Stimulated activated CD4-positive, alpha-beta T cell treated with anti-CD3 and anti-CD28 coated beads, Interleukin-15, amount 100 ng/mL, for 24 hours (primary cell): ENCODE measurements at regions not wholly inside any gene's neighbourhood (a gene's known extent, or its start where the extent isn't known, plus 50 kb on each side); places are given as distances from the start of the nearest gene placed in this dataset.
A peak's percentile ranks its signal among the peaks of the same experiment; 100 is the strongest.

Experiments used
- DNase-seq: peaks from one replicate; pipeline ENCODE4 v3.0.0-alpha.2; 2020

DNA sequence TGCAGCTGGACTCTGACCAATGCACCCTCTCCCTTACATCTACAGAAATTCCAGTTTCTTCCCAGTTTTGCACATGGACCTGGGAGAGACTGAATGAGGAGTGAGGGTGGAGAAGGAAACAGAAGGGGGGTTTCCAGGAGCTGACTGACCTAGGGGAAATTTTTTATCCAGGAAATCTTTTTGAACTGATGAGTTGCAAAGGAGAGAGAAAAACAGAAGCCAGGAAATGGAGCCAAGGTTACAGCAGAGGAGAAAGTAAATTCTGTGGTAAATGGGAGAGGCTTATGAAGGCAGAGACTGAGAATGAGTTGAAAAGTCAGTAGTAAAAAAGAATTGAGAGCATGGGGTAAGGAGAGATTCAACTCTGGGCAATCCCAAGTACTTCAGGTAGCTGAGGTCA is 192.8 kb downstream of the SMIM20 start:
- DNase-seq: no peak

DNA sequence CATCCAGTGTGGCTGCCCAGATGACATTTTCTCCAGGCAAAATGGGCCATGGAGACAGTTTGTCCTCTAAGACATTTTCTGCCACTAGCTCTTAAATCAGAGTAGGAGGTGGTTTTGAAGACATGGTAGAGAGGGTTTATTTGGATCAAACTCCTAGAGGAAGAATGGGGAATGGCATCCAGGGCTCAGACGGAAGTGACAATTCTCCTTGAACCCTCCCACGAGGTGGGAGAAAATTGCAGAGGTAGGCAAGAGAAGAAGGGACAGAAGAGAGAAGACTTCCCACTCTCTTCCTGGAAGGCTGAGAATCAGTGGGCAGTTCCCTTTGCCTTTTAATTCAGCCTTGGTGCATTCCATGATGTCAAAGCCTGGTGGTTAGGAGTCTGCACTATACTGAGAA is 194.0 kb downstream of the SMIM20 start:
- no peak for DNase-seq

DNA sequence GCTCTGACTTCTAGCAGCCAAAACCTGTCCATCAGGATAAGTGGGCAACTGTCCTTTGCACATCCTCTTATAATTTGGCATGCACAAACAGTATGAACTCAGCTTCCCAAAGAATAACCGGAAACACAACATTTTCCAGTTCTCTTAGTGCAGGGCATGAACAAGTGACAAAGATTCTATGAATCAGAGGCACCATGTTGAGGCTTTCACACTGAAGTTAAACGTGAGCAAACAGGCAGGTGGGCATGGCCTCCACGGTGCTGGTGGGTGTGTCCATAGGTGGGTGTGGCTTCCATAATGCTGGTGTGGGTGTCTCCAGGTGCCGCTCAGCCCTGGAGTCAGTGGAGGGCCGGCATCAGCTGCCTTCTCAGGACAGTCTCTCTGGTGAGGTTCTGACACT is 196.5 kb downstream of the SMIM20 start:
- no peak for DNase-seq

DNA sequence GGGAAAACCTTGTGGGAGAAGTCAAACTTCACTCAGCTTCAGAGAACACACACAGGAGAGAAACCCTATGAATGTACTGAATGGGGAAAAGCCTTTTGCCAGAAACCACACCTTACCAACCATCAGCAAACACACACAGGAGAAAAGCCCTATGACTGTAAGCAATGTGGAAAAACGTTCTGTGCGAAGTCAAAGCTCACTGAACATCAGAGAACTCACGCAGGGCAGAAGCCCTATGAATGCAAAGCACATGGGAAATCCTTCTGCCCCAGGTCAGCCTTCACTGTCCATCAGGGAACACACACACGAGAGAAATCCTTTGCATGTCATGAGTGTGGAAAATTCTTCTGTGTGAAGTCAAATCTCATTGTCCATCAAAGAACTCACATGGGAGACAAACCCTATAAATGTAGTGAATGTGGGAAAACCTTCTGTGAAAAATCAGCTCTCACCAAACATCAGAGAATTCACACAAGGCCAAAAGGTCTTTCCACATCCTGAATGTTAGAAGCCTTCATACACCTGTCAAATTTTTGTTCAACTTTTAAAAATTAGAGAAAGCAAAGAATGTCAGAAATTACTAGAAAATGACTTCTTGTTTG is 199.4 kb downstream of the SMIM20 start:
- no peak for DNase-seq

DNA sequence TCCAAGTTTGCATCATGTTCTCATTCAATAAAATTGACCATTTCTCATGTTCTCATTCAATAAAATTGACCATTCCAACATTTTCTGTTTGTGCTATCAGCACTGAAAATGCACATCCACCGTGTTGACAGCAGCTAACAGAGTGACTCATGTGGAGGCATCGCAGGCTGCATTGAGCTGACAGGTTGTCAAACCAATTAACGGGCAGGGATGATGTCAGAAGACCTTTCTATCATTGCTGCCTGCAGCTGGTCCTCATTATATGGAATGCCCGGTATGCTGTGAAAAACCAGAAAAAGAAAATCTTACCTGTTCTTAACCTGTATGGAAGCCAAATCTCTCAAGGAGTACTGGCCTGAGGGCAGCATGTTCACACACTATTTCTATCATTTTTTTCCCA is 202.0 kb downstream of the SMIM20 start:
- DNase-seq: no peak

DNA sequence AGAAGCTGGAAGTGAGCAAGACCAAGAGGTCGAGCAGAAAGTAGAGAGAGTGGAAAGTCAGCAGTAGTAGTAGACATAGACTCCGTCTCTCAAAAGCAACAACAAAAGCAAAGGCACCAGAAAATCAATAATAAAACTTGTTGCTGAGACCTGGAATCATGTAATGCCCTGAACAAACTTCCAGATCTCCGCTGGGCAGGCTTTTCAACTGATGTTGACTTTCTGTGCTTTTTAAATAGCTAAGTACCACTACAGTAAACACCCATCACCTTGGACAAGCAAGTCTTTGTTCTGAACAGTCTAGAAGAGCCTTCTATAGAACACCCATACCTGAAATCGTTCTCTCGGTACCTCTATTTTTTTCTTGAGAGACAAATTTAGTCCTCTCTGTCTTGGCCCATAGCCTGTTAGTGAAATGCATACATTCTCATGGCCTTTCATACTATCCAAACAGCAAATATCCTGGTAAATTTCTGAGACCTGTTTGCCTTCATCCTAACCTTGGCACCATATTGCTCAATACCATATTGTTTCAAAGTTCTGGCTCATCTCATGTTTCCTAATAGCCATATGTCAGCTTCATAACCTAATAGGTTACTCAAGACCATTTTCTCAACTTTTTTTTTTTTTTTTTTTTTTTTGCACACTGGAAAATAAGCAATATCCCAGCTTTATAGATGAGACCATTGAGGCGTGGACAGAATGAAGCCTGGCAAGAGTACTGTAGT is 200.6 kb upstream of the RBPJ start:
- DNase-seq: no peak

DNA sequence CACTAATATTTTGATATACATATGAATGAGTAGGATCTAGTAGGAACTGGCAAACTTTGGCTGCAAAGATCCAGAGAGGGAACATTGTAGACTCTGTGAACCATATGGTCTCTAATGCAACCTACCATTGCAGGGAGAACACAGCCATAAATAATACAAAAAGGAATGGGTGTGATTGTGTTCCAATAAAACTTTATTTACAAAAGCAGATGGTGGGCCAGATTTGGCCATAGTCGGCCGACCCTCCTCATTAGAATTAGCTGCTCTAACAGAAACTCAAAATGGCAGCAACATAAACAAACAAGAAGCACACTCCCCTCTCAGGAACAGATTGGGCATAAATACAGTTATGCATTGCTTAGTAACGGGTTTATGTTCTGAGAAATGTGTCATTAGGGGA is 198.1 kb upstream of the RBPJ start:
- no peak for DNase-seq

DNA sequence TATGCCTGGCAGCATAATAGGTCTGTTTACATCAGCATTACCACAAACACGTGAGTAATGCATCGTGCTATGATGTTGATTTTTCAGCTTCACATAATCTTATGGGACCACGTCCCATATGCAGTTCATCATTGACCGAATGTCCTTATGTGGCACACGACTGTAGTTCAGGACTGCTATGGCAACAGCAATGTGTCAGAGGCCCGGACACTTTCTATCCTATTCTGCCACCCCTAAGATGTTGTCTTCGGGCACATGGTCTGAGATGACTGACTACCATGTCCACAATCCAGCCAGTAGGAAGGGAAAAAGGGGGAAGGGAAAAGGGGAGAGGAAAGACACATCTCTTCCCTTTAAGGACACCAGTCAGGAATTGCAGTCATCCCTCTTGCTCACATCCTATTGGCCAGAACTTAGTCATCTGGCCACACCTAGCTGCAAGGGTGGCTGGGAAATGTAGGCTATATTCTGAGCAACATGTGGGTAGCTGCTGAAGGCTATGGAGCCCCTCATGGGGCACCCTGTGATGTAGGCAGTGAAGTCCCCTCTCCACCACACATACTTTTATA is 196.0 kb upstream of the RBPJ start:
- DNase-seq: no peak

DNA sequence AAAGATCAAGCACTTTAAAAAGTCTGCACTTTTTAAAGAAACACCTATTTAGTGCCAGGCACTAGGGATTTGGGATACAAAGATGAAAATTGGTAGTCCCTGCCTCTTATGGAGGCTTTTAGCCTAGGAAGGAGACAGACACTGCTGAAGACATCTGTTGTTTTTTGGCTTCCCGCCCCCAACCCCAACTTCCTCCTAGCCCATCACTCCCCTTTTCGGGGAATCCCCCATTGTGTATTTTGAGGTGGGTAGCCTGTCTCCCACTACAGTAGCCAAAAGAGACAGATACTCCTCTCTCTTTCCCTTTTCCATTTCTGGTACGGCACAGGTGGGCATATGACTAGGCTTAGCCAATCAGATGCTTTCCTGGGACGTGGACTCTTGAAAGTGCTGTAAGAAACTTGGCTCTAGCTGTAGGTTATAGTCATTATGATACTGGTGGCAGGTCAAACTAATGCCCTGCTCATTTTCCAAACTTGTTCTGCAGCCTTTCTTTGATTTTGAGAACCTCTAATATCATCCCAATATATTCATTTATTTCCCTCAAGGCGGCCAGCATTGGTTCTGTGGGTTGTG is 194.6 kb upstream of the RBPJ start:
- DNase-seq: no peak

DNA sequence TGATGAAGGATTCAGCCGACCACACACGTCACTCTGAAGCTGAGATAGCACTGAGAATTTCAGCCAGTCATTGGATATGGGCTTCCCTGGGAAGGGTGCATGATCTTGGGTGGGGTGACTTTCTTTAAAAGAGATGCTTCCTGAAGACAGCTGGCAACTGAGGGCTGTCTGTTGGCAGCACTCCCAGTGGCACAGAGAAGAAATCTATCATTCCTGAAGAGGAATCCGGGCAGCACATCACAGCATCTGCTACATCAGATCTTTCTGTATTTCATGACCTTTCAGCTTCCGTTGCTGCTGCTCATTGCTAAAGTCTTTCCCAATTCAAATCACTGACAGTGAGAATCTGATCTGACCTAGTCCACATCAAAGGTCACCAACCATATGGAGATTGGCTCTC is 193.8 kb upstream of the RBPJ start:
- no peak for DNase-seq

DNA sequence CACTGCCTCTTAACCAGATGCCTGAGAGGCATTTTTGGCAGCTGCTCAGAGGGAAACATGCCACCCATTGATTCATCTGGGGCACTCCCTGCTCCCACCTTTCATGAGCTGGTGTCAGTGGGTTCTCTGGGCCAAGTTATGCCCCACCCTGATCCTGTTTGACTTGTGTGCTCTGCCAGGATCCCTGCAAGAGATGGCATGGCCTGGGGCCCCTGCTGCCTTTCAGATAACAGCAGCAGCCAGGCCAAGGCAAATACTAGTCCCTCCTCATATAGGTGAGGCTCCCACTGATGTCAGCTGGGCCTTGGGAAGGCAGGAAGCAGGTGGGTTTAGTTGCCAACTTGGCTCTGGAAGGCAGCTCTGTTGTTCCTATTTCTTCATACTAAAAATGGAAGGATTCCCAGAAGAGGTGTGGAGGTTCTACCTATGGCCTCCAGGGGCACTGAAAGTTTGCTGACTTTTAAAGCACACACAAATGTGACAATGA is 192.9 kb upstream of the RBPJ start:
- no peak for DNase-seq

DNA sequence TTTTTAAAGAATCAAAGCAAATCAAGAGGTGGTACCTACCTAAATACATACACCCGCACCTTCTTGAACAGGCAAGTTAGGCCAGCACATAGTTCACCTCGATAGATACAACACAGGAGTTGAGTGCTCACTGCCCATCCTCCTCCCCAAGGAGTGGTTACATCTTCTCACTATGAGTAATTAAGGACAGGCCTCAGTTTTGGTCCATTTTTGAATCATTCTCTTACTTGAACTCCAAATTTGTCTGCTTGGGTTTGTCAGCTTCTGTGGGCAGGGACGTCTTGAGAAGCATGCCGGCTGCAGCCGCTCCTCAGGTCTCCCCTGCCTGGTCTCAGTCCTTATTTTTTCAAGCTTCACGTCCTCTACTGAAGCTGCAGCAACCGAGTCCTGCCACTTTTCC is 190.6 kb upstream of the RBPJ start:
- peak; percentile 31 for DNase-seq

DNA sequence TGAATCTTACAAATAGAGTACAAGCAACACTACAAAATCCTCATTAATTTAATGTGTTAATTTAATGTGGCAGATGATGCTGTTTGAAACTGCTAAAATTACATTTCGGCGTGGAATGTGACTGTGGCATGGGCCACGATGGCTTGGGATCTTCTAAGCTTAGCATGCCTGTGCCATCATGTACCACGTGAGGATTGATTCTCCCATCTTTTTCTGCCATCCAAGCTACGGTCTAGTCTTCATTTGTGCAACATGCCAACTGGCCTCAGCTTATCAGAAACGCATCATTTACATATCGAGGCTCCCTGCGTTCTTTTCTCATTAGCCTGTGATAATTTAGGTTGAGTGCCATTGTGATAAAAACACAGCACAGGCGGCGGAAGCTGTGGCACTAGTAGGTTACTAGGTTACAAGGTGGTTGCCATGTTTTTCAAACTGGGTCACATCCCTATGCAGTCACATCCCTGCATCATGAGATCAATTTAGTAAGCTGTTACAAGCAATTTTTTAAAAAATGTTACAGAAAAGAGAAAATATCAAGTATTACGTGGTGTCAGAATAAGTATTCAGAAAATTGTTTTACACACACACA is 189.9 kb upstream of the RBPJ start:
- DNase-seq: no peak

DNA sequence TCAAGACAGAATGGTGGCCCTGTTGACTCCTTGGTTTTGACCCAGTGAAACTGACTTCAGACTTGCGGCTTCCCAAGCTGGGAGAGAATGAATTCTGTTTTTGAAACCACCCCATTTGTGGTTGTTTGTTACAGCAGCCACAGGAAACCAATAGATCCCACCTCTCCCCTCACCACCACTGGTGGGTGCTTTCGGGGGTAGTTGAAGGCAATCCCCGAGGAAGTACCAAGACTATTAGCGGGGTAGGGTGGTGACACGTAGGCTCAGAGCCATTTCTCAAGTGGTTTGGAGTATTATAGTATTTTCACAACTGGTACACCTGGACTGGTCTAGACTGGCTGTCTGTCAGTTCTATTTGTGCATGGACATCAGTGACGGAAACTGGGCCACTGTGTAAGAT is 189.1 kb upstream of the RBPJ start:
- no peak for DNase-seq

DNA sequence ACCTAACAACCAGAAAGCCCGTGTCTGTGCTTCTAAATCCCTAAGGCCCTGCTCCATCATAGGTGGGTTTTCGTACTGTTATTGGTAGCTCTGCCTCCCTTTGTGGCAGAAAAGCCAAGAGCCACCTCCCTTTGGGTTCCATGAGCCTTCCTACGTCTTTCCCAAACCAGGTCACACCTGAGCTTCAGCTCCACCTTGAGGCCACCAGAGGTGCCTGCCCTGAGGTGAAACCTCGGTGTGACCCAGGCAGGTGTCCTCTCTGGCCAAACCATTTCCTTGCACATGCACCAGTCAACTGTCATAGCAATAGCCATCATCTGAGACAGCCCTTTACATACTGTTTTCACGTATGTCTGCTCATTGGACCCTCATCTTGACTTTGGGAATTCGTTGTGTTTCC is 188.0 kb upstream of the RBPJ start:
- no peak for DNase-seq

DNA sequence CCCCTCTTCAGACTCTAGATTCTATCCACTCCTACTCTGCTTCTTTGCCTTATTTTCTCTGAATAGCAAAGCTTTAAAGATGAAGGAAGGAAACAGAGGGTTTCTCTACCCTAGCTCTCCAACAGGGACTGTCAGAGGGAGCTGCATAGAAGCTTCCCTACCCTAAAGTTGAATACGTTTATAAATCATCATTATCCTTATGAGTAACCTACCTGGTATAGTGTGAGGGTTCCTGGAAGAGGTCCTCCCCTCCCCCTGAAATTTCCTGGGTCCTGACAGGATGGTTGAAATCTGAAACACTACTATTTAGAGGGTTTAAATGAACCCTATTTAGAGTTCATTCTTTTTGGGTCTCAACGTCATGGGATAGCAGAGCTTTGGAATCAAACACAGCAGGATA is 187.0 kb upstream of the RBPJ start:
- DNase-seq: no peak

DNA sequence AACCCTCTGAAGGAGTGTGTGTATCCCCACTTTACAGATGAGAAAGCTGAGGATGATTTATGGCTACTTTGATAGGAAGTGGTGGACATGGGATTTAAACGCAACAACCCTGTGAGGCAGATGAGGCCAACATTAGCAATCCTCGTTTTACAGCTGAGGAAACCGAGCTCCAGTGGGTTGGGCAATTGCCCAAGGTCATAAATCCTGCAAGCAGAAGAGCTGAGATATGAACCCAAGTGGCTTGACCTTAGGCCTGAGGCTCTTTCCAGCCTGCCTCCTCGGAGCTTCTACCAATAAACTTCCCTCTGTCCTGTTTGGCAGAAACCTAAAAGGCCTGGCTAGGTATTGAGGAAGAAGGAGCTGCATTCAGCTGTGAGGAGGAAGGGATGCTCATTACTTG is 185.5 kb upstream of the RBPJ start:
- DNase-seq: no peak

DNA sequence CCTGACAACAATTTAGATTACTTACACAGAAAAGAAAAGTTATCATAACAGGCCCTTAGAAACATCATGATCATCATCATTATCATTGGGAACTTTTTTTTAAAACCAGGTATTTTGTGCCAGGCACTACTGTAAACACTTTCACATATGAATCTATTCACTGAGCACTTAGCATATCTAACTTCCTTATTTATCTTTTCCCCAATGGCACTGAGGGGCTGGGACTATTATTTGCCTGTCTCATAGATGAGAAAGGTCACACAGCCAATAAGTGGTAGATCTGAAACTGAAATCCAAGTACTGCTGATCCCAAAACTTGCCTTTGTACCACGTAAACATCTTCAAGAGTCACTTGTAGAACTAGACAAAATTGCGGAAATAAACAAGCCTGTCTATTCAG is 184.2 kb upstream of the RBPJ start:
- DNase-seq: no peak

DNA sequence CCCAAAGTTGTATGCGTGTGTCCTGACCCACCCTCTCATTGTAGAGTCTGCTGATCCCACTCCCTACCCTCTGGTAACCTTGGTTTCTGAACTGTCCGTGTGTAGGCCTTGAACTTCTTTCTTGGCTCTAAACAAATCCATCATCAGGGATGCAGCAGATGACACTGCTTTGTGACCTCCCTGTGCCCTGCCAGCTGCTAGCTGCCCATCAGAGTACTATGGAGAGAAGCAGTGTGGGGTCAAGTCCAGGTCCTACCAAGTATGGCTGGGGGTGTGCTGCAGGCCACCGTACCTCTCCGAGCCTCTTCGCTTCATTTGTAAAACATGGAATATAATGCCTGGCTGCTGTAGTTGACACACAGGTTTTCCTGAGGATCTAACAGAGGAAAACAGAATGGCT is 183.5 kb upstream of the RBPJ start:
- DNase-seq: no peak

DNA sequence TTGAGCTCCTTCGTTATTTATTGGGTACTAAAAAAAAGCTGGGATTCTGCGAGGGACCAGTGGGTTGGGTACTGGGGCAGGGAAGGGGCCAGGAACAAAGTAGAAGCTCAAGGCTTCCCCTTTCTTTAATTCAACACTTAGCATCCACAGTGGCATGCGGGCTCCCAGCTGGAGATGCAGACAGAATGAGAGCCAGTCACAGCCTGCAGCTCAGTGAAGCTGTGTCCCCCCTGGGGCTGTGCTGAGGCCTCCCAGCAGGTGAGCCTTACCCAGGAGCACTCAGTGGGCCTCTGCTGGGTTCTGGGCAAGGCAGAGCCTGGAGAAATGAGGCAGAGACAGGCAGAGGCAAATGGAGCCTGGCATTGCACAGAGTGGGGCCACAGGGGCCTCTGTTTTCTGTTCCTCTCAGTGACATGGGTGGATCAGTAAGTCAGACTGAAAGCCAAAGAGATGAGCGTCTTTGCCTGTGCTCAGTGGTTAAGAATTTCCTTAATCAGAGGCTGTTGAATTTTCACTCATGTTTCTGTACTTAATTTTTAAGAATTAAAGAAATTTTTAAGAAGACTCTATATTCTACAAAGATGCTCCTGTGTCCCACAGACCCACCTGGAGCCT is 181.4 kb upstream of the RBPJ start:
- no peak for DNase-seq

DNA sequence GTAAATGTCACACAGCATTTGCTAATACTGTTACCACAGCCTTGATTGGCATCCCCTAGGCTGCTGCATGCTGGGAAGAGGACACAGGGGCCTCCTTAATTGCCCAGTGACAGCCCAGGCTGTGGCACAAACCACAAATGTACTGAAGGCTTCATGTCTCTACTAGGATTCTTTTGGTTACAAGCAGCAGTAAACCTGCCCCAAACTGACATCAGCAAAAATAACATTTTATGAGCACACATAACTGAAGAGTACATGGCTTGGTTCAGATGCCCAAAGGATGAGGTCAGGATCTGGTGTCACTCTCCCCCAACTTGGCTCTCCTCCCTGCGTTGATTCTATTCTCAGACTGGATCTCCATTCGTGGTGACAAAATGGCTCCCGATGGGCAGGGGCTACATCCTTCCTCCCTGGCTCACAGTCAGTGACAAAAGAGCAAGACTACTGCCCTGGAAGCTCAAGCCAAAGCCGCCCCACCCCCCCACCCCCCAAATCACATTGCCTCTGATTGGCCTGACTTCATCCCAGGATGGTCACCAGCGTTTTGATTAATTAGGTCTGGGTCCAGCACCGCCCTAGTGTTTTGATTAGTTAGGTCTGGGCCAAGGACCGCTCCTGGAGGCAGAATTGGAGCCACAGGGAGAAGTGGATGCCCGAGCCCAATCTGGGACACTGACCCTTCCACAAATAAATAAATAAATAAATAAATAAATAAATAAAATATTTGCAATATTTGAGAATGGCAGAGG is 180.5 kb upstream of the RBPJ start:
- no peak for DNase-seq

DNA sequence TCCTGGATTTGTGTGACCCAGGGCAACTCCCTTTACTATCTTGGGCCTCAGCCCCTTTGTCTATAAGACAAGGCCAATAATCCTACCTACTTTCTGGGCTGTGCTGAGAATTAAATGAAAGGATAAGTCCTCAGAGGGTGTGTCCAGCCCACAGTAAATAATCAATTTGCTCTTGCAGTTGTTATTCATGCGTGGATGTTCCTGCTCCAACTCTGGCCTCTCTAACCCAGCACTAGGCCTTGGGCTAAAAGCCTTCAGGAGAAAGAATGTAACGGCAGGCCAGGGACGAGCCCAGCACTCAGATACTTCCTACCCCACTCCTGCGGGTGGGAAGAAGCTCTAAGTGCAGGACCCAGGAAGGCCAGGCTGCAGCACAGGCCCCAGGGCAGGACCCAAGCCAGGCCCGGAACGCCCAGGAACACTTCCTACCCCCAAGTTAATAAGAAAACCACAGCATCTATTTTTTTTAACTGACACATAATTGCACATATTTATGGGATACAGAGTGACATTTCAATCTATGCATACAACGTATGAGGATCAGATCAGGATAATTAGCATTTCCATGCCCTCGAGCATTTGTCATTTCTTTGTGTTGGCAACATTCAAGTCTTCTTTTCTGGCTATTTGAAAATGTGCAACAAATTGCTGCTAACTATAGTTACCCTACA is 179.6 kb upstream of the RBPJ start:
- DNase-seq: no peak
